ENCODE measurements at regions not wholly inside any gene's neighbourhood (a gene's known extent, or its start where the extent isn't known, plus 50 kb on each side); places are given as distances from the start of the nearest gene placed in this dataset.

GRCh38 chr6:54440549-54440948 is 132.3 kb downstream of the TINAG start:
- DNase-seq (ENCODE audit: low read depth in 1 of 2, low spot score in 1 of 2): no peak
- no peak for TF ChIP-seq JUND (IDR thresholded peaks at IDR 0.05; ENCODE audit: low read depth)
- in situ Hi-C loops (cut with HindIII; ENCODE audit: low pct_unique_long_range_greater_than_20kb, low sequenced_read_pairs): no loop called here

- in situ Hi-C loops (cut with HindIII; ENCODE audit: low pct_unique_long_range_greater_than_20kb, low sequenced_read_pairs): no loop called here
- no peak for TF ChIP-seq JUND (IDR thresholded peaks at IDR 0.05; ENCODE audit: low read depth)
- no peak for DNase-seq (ENCODE audit: low read depth in 1 of 2, low spot score in 1 of 2)
Measured at GRCh38 chr6:54441020-54441419, 132.8 kb downstream of the TINAG start.

GRCh38 chr6:54441687-54442248 is 133.5 kb downstream of the TINAG start:
- DNase-seq (ENCODE audit: low read depth in 1 of 2, low spot score in 1 of 2): no peak
- TF ChIP-seq JUND (IDR thresholded peaks at IDR 0.05; ENCODE audit: low read depth): no peak
- in situ Hi-C loops (cut with HindIII; ENCODE audit: low pct_unique_long_range_greater_than_20kb, low sequenced_read_pairs): no loop called here

- in situ Hi-C loops (cut with HindIII; ENCODE audit: low pct_unique_long_range_greater_than_20kb, low sequenced_read_pairs): no loop called here
- TF ChIP-seq JUND (IDR thresholded peaks at IDR 0.05; ENCODE audit: low read depth): no peak
- DNase-seq (ENCODE audit: low read depth in 1 of 2, low spot score in 1 of 2): no peak
Measured at GRCh38 chr6:54445207-54445606, 137.0 kb downstream of the TINAG start.

GRCh38 chr6:54448617-54449016 is 140.4 kb downstream of the TINAG start:
- no peak for DNase-seq (ENCODE audit: low read depth in 1 of 2, low spot score in 1 of 2)
- TF ChIP-seq JUND (IDR thresholded peaks at IDR 0.05; ENCODE audit: low read depth): no peak
- in situ Hi-C loops (cut with HindIII; ENCODE audit: low pct_unique_long_range_greater_than_20kb, low sequenced_read_pairs): no loop called here

GRCh38 chr6:54451516-54451915 is 143.3 kb downstream of the TINAG start:
- DNase-seq (ENCODE audit: low read depth in 1 of 2, low spot score in 1 of 2): no peak

GRCh38 chr6:54463354-54464024 is 155.2 kb downstream of the TINAG start:
- no peak for DNase-seq (ENCODE audit: low read depth in 1 of 2, low spot score in 1 of 2)
- in situ Hi-C loops (cut with HindIII; ENCODE audit: low pct_unique_long_range_greater_than_20kb, low sequenced_read_pairs): no loop called here

More at GRCh38 chr6:54451516-54451915, 143.3 kb downstream of the TINAG start:
- in situ Hi-C loops (cut with HindIII; ENCODE audit: low pct_unique_long_range_greater_than_20kb, low sequenced_read_pairs): no loop called here
- TF ChIP-seq JUND (IDR thresholded peaks at IDR 0.05; ENCODE audit: low read depth): no peak

GRCh38 chr6:54465649-54466300 is 157.5 kb downstream of the TINAG start:
- DNase-seq (ENCODE audit: low read depth in 1 of 2, low spot score in 1 of 2): no peak
- no peak for TF ChIP-seq JUND (IDR thresholded peaks at IDR 0.05; ENCODE audit: low read depth)
- in situ Hi-C loops (cut with HindIII; ENCODE audit: low pct_unique_long_range_greater_than_20kb, low sequenced_read_pairs): no loop called here

More at GRCh38 chr6:54463354-54464024, 155.2 kb downstream of the TINAG start:
- no peak for TF ChIP-seq JUND (IDR thresholded peaks at IDR 0.05; ENCODE audit: low read depth)

- DNase-seq (ENCODE audit: low read depth in 1 of 2, low spot score in 1 of 2): no peak
- in situ Hi-C loops (cut with HindIII; ENCODE audit: low pct_unique_long_range_greater_than_20kb, low sequenced_read_pairs): no loop called here
- TF ChIP-seq JUND (IDR thresholded peaks at IDR 0.05; ENCODE audit: low read depth): no peak
Measured at GRCh38 chr6:54467384-54467783, 159.1 kb downstream of the TINAG start.

- in situ Hi-C loops (cut with HindIII; ENCODE audit: low pct_unique_long_range_greater_than_20kb, low sequenced_read_pairs): no loop called here
- DNase-seq (ENCODE audit: low read depth in 1 of 2, low spot score in 1 of 2): no peak
- TF ChIP-seq JUND (IDR thresholded peaks at IDR 0.05; ENCODE audit: low read depth): no peak
Measured at GRCh38 chr6:54473328-54473727, 165.1 kb downstream of the TINAG start.

GRCh38 chr6:54474898-54475297 is 166.7 kb downstream of the TINAG start:
- no peak for DNase-seq (ENCODE audit: low read depth in 1 of 2, low spot score in 1 of 2)
- TF ChIP-seq JUND (IDR thresholded peaks at IDR 0.05; ENCODE audit: low read depth): no peak
- in situ Hi-C loops (cut with HindIII; ENCODE audit: low pct_unique_long_range_greater_than_20kb, low sequenced_read_pairs): no loop called here

GRCh38 chr6:54481091-54481490 is 172.8 kb downstream of the TINAG start:
- in situ Hi-C loops (cut with HindIII; ENCODE audit: low pct_unique_long_range_greater_than_20kb, low sequenced_read_pairs): no loop called here
- TF ChIP-seq JUND (IDR thresholded peaks at IDR 0.05; ENCODE audit: low read depth): no peak
- no peak for DNase-seq (ENCODE audit: low read depth in 1 of 2, low spot score in 1 of 2)

- in situ Hi-C loops (cut with HindIII; ENCODE audit: low pct_unique_long_range_greater_than_20kb, low sequenced_read_pairs): no loop called here
- DNase-seq (ENCODE audit: low read depth in 1 of 2, low spot score in 1 of 2): no peak
Measured at GRCh38 chr6:54491431-54491830, 183.2 kb downstream of the TINAG start.

More at GRCh38 chr6:54491431-54491830, 183.2 kb downstream of the TINAG start:
- TF ChIP-seq JUND (IDR thresholded peaks at IDR 0.05; ENCODE audit: low read depth): no peak

All from T47D (cell line).